ENCODE measurements at regions not wholly inside any gene's neighbourhood (a gene's known extent, or its start where the extent isn't known, plus 50 kb on each side); places are given as distances from the start of the nearest gene placed in this dataset.
"Not testable (repeated sequence)": the region's sequence is repeated elsewhere in the genome, so short reads cannot be mapped to it uniquely, and the experiment has no call there.

- no peak for DNase-seq
Measured at GRCh38 chr1:232146514-232146913, 483.4 kb downstream of the SIPA1L2 start.

GRCh38 chr1:232145768-232146167 is 484.2 kb downstream of the SIPA1L2 start:
- no peak for DNase-seq

DNA sequence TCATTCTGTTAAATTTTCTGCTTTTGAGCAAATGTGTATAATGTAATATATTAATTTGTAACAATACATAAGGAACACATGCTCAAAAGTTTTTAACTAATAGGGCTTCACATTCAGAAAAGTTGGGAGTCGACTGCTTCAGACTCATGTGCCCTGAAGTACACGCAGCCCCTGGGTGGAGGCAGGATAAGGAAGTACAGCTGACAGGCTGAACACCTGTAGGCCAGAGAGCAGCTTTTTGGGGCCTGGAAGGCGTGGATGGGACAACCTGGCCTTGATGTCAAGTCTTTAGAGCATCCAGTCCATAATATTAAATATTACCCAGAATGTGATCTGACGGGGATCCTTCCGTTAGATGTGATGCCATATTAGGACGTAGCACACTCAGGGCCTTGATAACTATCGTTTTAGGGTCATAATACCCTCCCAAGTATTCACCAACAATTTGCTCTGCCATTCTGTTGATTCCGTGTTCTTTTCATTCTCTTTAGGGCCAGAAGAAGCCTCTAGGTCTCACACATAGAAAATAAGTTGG is 485.2 kb downstream of the SIPA1L2 start:
- DNase-seq, result no peak

DNA sequence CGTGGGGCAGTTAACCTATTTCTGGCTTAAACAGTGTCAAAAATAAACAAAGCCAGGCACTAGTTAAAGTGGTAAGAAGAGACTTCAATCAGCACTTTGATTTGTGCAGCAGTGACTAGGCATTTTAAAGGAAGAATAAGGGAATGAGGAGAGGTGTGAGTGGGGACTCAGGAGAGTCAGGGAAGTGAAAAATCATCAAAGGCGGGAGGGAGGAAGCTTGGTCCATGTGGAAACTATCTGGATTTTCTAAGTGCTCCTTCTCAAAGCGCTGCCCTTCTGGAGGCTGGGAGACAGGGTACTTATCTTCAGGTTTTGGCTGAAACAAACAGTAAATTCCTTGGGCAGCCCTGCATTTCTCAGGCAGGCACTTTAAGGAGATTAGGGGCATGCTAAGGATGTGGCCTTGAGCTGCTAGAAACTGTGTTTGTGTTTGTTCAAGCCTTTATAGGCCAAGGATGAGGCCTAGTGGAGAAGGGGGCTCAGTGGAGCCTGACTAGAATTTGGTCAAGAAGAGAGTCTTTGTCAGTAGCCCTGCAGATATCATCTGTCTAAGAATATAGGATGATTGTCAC is 486.5 kb downstream of the SIPA1L2 start:
- no peak for DNase-seq

DNA sequence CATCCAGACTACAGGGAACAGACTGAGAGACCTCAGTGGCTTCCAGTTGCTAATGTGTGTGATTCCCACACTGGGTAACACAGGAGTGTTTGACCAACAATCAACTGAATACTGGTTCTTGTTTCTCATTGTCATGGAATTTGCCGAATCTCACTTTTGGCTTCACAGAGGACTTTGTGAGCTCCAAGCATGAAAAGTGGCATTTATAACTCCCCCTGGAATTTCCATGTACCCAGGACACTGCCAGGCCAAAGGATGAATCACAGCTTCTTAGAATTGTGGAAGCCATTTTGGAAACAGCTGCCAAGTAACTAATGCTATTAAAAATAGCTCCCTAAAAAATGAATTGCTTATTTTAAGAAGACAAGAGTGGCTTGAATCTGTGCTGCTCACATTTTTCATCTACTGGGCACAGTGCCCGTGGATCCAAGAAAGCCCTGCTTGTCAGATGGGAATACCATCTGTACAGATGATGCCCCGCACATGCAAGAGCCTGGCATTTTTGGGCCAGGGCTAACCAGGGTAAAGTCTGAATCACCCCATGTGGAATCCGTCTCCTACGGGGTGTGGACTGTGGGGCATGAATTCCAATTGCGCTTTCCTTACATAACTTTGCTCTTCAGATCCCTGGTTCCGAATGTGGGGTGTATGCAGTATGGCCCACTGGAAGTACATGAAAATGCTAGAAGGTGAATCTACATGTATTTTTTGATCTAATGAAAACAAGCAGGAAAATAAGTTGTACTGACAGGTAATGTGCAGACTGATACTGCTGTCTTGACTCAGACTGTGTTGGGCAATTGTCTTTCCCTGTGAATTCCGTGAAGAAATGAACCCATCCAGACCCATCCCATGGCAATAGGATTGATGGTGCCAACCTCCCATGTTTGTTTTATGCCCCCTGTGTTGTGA is 487.3 kb downstream of the SIPA1L2 start:
- DNase-seq, result no peak

- not testable (repeated sequence) for DNase-seq
Measured at GRCh38 chr1:232141167-232141448, 488.8 kb downstream of the SIPA1L2 start.

GRCh38 chr1:232140419-232141166 is 489.3 kb downstream of the SIPA1L2 start:
- DNase-seq, result no peak

- DNase-seq, result no peak
Measured at GRCh38 chr1:232139444-232139843, 490.5 kb downstream of the SIPA1L2 start.

- no peak for DNase-seq
Measured at GRCh38 chr1:232138044-232138443, 491.9 kb downstream of the SIPA1L2 start.

DNA sequence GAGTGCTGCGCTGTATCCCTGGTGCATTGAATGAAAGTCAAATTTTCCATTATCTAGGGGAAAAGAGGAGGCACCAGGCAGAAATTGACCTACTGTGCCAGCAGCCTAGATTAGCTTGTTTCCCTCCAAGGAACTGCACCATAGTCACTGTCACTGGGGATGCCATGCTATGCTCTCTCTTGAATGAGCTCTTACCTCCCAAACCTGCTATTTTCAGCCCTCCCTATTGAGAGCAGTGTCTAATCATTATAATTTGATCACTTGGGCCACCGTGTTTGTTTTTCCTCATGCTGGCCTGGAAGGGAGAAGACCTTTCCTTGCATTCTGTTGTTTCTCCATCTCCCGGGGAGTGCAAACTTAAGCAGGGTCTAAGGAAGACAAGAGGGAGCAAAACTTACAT is 492.9 kb downstream of the SIPA1L2 start:
- no peak for DNase-seq

DNA sequence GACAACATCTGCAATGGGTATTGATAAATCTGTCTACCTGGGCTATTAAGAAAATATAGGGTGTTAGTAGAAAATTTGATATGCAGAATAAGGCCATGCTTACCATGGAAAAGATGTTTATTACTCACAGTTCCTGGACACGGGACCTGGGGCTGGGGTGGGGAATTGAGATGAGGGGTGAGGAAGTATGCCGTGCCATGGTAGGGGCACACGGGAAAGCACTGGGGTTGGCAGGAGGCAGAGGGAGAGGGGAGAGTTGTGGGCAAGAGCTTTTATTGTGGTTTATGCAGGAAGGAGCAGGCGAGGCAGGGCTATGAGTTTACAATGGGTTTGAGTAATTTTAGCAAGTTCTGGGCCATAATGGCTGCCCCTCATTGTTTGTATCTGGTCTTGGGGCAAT is 493.8 kb downstream of the SIPA1L2 start:
- DNase-seq, result no peak

DNA sequence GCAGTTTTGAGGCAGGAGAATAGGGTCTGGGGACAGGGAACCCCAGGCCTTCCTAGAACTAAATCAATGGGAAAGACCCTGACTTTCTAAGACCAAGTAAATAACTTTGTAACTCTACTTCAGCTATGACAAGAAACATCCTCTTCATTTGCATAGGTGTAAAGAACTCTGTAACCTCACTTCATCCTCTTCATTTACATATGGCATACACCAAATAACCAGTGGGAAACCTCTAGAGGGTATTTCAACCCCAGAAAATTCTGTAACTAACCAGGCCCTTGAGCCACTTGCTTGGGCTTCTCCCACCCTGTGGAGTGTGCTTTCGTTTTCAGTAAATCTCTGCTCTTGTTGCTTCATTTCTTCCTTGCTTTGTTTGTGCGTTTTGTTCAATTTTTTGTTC is 495.6 kb downstream of the SIPA1L2 start:
- no peak for DNase-seq

DNA sequence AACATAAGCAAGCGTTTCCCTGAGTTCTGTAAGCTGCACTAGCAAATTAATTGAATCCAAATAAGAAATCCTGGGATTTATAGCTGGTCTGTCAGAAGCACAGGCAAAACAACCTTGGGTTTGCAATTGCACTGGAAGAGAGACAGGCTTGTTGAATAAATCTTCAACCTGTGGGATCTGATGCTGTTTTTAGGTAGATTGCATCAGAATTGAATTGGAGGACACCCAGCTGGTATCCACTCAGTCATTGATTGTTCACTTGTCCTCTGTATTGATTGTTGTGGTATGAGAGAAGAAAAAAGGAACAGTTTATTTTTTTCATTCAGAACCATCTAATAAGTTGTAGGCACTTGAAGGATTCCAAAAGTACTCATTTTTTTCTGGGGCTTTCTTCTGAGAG is 497.4 kb downstream of the SIPA1L2 start:
- no peak for DNase-seq

DNA sequence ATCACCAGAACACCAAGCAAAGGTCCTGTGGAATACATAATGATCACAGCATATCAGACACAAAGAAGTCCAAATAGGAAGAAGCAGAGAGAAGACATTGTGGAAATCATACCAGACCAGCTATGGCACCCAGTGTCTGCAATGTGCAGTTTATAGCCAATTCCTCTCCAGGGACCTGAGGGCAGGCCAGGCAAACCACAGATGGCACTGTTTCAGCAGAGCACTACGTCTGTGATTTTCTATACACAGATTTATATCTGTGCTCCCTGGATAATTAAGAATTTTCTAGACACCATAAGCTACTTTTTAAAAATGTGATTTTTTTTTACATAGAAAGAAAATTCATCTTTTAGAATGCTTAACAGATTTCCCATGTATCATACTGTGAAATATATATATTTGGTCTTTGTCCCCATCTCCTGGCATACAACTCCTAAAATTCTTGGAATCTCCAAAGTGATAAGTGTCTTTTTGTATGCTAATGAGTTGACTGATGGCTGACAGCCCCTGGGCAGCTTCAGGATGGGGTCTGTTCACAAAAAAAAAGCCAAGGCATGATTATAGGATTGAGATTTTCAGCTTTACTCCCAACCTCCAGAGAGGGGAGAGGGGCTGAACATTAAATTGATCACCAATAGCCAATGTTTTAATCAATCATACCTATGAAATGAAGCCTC is 498.1 kb downstream of the SIPA1L2 start:
- DNase-seq, result no peak

GRCh38 chr1:232130815-232131480 is 499.0 kb downstream of the SIPA1L2 start:
- DNase-seq, result no peak

- no peak for DNase-seq
Measured at GRCh38 chr1:232127190-232127589, 500.6 kb downstream of the DISC1 start.

DNA sequence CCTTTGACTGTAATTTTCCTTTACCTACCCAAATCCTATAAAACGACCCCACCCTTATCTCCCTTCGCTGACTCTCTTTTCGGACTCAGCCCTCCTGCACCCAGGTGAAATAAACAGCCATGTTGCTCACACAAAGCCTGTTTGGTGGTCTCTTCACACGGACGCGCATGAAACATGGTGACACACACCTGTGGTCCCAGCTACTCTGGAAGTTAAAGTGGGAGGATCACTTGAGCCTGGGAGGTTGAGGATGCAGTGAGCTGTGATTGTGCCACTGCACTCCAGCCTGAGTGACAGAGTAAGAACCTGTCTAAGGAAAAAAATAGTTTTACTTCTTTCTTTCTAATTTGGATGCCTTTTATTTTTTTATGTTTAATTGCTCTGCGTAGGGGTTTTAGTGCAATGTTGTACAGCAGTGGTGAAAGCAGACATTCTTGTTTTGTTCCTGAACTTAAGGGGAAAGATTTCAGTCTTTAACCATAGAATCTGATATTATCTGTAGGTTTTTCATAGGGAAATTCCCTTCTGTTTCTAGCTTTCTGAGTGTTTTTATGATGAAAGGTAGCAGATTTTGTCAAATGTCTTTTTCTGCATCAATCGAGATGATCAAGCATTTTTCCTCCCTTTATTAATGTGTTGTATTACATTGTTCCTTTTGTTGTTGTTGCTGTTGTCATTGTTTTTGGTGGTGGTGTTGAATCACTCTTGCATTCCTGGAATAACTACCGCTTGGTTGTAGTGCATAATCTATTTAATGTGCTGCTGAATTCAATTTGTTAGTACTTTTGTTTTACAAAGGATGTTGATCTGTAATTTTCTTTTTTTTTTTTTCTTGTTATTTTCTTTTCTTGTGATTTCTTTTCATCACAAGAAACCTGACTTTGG is 497.4 kb downstream of the DISC1 start:
- no peak for DNase-seq

DNA sequence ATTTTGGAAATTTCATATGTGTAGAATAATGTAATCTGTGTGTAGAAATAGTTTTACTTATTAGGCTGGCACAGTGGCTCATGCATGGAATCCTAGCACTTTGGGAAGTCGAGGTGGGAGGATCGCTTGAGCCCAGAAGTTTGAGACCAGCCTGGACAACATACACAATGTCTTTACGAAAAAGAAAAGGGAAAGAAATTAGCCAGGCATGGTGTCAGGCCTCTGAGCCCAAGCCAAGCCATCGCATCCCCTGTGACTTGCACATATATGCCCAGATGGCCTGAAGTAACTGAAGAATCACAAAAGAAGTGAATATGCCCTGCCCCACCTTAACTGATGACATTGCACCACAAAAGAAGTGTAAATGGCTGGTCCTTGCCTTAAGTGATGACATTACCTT is 491.3 kb downstream of the DISC1 start:
- not testable (repeated sequence) for DNase-seq

DNA sequence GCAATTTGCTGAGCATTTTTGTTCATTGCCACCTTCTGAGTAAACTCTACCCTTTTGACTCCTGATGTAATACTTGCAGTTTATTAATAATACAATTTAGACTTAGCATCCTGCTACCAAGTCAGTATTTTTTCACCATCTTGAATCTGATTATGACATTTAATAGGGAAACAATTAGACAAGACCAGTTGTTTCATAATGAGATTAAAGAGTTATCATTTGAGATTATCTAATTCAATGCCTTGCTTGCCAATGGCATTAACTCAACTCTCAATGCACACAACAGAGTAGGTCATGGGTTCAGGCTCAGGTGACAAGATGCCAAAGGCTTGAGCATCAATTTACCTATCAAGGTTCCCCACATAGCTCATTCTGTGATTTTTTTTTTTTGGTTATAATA is 488.4 kb downstream of the DISC1 start:
- DNase-seq, result no peak

GRCh38 chr1:232112076-232112475 is 485.5 kb downstream of the DISC1 start:
- no peak for DNase-seq

DNA sequence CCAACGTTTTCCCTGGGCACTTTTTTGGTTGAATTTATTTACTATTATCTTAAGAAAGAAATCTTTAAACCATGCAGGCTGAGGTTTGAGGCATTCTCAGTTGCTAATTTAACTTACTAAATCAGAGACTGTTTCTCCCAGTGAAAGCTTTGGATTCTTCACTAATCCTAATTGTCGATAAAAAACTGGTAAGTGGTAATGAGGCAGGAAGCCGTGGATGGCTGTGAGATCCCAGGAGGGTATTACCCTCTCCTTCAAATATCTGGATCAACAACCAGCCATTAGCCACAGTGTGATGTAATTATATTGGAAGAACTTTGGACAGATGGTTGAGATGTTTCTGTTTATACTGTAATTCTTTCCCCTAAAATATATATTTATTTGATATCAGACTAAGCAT is 485.0 kb downstream of the DISC1 start:
- no peak for DNase-seq
